ENCODE measurements at regions not wholly inside any gene's neighbourhood (a gene's known extent, or its start where the extent isn't known, plus 50 kb on each side); places are given as distances from the start of the nearest gene placed in this dataset.

DNA sequence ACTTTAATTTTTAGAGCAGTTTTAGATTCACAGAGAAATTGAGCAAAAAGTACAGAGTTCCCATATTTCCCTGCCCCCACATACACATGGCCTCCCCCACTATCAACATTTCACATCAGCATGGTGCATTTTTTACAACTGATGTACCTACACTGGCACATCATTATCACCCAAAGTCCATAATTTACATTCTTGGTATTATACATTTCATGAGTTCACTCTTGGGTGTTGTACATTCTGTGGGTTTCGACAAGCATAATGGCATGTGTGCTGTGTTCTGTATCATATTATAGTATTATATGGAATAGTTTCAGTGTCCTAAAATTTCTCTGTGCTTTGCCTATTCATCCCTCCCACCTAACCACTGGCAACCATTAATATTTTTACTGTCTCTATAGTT is 419.8 kb upstream of the THBS1 start:
- no peak for ATAC-seq

DNA sequence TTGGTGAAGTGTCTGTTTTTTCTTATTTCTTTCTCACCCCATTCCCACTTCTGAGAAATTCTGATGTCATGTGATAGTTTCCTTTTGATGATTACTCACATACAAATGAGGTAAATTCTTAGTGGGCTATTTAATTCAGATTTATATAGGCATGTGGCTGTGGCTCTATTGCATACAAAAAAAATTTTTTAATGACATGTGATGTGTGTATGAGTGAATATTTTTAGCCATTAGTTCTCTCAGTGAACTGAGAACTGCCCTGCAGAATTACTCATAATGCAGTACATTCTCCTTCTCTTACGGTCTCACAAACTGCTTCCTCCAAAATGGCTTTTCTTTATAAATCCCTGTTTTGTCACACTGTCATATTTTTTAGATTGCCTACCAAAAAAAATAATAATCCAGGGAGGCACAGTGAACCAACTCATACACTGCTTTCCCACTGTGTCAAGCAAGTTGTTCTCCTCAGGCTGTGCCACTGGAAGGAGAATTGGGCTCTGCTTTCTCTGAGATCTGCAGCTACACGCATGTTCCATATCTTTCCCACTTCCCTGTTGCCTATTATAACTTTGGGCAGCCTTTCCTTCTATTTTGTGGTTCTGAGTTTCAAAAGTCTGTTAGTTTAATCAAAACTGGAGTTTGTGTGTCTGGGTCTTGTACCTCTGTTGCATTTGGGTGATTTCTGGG is 415.7 kb upstream of the THBS1 start:
- no peak for ATAC-seq

- no peak for ATAC-seq
Measured at GRCh38 chr15:39167164-39168058, 413.5 kb upstream of the THBS1 start.

- peak; percentile 32 to 43 for ATAC-seq
Measured at GRCh38 chr15:39171944-39172368, 408.9 kb upstream of the THBS1 start.

- no peak for ATAC-seq
Measured at GRCh38 chr15:39172380-39173281, 408.2 kb upstream of the THBS1 start.

- ATAC-seq, result no peak
Measured at GRCh38 chr15:39173426-39173825, 407.5 kb upstream of the THBS1 start.

GRCh38 chr15:39174332-39174731 is 406.5 kb upstream of the THBS1 start:
- ATAC-seq, result no peak

GRCh38 chr15:39176030-39176429 is 404.8 kb upstream of the THBS1 start:
- no peak for ATAC-seq

- ATAC-seq, result no peak
Measured at GRCh38 chr15:39177561-39177960, 403.3 kb upstream of the THBS1 start.

DNA sequence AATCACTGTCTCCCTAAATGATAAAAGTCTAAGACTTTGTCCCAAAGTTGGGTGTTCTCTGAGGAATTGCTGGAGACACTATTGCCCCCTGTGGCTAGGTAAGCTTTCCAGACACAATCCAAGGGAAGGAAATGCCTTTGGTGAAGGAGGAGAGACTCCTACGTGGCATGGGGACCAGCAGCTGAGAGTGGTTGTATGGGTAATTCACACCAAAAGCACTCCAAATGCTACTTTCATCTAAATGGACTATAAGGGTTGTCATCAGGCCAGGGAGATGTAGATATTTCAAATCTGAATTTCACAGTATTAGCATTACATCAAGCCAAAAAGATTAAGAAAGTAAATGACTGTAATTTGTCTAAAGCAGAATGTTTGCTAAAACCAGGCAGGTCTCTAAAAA is 400.8 kb upstream of the THBS1 start:
- ATAC-seq, result no peak

DNA sequence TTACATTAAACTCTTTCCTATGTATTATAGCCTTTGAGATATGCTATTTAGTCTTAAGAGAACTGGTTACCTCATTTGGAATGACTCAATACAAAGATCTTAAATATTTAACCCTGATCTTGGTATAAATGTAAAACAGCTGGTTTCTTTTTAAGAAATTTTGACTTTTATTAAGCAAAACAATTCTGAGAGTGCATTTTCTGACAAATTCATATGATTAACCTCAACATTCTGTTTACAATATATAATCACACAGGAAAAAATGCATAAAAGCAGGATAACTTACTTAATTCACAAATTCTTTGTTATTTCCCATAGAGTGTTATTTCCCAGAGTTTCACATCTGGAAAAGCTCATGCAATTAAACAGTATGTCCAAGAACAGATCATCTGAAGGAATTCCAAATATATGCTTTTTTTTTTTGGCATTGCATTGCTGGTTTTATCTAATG is 400.4 kb upstream of the THBS1 start:
- ATAC-seq, result no peak

DNA sequence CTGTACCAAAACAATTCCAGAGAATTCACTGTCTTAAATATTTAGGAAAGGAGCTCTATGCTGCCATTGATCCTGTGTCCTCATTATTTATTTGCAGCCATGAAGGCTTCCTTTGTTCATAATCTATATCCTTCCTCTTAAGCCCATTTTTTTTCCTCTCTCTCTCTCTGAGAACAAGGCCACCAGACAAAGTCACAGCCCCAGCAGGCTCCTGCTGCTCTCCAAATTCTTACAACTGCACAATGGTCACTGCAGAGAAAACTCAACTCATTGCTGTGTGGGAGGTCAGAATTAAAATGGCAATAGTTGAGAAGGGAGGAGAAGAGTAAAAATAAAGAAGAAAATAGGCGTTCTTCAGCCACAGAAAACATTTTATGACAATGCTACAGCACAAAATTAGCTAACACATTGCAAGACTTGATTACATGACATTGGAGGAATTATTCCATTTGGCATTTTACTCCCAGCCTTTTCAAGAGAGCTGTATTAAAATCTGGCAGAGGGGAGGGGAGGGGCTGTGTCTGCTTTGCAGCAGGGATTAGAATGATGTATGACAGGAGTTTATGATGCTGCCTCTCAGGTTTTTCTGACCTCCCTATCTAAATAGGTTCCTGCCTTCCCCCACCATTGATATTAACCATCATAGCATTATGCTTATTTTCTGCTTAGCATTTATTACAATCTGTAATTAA is 399.7 kb upstream of the THBS1 start:
- no peak for ATAC-seq

- ATAC-seq, result no peak
Measured at GRCh38 chr15:39181940-39182339, 398.9 kb upstream of the THBS1 start.

- ATAC-seq, result no peak
Measured at GRCh38 chr15:39183164-39183881, 397.6 kb upstream of the THBS1 start.

DNA sequence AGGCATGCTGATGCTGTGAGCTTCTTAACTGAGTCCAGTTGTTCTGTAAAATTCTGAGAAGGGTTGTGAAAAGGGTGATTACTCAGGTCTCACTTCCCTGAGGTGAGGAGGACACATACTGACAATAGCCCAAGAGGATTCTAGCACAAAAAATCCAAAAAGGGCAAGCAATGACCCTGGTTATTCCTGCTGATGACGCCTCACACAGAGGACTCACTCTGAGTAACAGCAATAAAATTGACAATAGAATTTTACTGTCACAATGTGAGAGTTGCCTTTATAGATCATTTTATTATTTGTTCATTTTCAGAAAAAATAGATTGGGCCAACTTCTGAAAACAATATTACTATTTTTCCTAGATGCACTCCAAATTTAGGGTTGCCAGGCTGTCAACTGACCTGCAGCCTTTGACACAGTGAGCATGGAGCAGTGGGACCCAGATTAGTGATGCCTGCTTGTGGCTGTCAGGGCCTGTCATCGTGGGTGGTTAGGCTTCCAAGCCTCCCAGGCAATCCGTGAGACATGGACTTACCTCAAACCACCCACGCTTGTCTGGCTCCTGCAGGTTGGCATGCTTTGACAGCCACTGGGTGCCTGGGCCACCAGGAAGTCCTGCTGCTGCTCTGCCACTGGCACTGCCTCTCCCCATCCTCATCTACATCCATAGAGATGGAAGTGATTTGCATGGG is 396.0 kb upstream of the THBS1 start:
- ATAC-seq, result no peak

- ATAC-seq, result no peak
Measured at GRCh38 chr15:39188314-39188713, 392.6 kb upstream of the THBS1 start.

GRCh38 chr15:39188930-39189329 is 391.9 kb upstream of the THBS1 start:
- ATAC-seq, result no peak

GRCh38 chr15:39191871-39192291 is 389.0 kb upstream of the THBS1 start:
- ATAC-seq, result no peak

GRCh38 chr15:39192351-39192750 is 388.5 kb upstream of the THBS1 start:
- no peak for ATAC-seq

DNA sequence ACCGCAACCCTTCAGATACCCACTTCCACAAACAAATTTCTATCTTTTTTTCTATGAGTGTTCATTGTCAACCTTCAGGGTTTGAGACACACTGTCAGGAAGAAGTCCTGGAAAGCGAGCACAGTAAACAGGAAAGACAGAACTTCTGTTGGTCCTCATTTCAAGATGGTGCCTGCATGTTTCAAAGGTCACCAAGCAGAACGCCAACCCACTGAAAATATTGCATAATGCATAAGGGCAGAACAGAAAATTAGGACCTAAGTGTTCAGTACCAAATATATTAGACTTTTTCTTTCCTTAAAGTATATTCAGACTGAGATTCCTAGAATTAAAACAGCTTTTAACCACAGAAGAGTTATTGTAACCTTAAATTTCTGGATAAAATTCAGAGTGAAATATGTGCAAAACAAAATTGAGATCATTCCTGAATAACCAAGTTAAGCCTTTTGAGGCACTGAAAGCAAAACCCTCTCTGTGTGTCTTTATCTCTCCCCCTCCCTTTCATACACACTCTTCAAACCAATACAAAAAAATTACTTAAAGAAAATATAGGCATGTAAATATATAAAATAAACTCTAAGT is 387.8 kb upstream of the THBS1 start:
- ATAC-seq, result no peak

GRCh38 chr15:39193611-39194010 is 387.3 kb upstream of the THBS1 start:
- no peak for ATAC-seq

Measured in activated CD4-positive, CD25-positive, alpha-beta regulatory T cell treated with anti-CD3 and anti-CD28 coated beads, Interleukin-2, amount 50 U/mL, for 24 hours (primary cell).